Lower leg skin (tissue), 3 donors: ENCODE measurements at regions not wholly inside any gene's neighbourhood (a gene's known extent, or its start where the extent isn't known, plus 50 kb on each side); places are given as distances from the start of the nearest gene placed in this dataset.

Experiments
- CTCF ChIP-seq, 3 donors: fragments of 450-650 bp; IDR thresholded peaks; one replicate each; pipeline ENCODE4 v1.5.1; 2016; ENCODE audit warnings: antibody characterized with exemption in 3 of 3, mild to moderate bottlenecking in 3 of 3, moderate library complexity in 2 of 3
- POLR2A ChIP-seq, 2 donors: fragments of 450-650 bp; IDR thresholded peaks; one replicate each; pipeline ENCODE4 v1.6.1; 2016 to 2017; ENCODE audit warnings: antibody characterized with exemption in 2 of 2, mild to moderate bottlenecking in 1 of 2, moderate library complexity in 1 of 2

GRCh38 chr6:73884540-73884939 is 188.5 kb downstream of the CD109 start:
- TF ChIP-seq CTCF (IDR thresholded peaks at IDR 0.05) (no peak), POLR2A (IDR thresholded peaks at IDR 0.05) (no peak)
